GM21825 (cell line): ENCODE measurements at regions not wholly inside any gene's neighbourhood (a gene's known extent, or its start where the extent isn't known, plus 50 kb on each side); places are given as distances from the start of the nearest gene placed in this dataset.
"Not testable (repeated sequence)": the region's sequence is repeated elsewhere in the genome, so short reads cannot be mapped to it uniquely, and the experiment has no call there.

Experiments
- ATAC-seq: cut with Tn5 transposase; IDR thresholded peaks from one replicate; pipeline ENCODE4 v1.9.1; 2021; ENCODE audit warnings: mild to moderate bottlenecking, moderate library complexity; ENCODE audit not compliant: unreplicated experiment

DNA sequence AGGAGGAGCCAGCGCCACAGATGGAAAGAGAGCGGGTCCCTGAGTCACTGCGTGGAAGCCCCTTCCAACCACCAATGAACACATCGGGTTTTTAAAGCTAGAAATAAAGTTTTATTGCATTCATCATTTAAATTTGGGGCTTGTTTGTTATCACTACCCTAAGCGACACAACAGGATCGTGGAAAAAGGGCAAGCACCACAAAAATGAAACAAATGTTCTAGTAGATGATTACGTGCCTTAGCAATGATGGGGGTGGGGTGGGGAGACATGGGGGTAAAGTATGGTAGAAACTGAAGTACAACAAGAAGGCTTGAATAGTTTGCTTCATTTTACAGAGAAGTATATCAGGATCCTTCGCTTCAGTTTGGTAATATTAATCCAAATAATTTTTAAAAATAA lies 221.6 kb upstream of the ATP10A start:
- ATAC-seq = no peak

DNA sequence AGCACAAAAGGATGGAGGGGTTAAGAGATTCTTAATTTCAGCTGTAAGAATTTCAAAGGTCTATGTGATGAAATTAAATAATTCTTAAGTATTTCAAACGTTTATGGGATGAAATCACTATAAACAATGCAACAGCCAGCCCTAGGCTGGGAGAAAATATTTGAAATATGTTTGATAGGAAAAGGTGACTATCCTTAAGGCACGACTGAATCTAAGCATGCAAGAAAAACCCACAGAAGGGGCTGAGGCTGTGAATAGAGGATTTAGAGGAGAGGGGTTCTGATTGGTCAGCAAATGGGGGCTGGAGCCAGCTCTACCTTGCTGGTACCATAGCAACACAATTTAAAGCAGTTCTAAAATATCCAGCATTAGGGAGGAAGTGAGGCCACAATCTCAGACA lies 220.8 kb upstream of the ATP10A start:
- no peak for ATAC-seq

DNA sequence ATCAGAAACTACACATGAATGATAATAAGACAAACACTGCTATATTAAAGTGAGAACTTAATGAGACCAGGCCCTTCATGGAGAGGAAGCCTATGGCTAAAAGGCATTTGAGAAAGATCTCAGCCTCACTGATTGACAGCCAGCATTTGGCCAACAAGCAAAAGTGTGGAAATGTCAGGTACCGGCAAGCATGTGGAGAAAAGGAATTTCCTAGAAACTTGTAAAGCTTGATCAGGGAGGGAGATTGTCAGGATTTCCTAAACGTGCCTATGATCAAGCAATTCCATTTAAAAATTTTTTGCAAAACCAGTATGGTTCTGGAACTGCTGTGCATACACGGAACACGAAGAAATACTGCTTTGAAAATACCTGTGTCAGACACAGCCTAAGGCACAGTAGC lies 220.3 kb upstream of the ATP10A start:
- ATAC-seq = no peak

DNA sequence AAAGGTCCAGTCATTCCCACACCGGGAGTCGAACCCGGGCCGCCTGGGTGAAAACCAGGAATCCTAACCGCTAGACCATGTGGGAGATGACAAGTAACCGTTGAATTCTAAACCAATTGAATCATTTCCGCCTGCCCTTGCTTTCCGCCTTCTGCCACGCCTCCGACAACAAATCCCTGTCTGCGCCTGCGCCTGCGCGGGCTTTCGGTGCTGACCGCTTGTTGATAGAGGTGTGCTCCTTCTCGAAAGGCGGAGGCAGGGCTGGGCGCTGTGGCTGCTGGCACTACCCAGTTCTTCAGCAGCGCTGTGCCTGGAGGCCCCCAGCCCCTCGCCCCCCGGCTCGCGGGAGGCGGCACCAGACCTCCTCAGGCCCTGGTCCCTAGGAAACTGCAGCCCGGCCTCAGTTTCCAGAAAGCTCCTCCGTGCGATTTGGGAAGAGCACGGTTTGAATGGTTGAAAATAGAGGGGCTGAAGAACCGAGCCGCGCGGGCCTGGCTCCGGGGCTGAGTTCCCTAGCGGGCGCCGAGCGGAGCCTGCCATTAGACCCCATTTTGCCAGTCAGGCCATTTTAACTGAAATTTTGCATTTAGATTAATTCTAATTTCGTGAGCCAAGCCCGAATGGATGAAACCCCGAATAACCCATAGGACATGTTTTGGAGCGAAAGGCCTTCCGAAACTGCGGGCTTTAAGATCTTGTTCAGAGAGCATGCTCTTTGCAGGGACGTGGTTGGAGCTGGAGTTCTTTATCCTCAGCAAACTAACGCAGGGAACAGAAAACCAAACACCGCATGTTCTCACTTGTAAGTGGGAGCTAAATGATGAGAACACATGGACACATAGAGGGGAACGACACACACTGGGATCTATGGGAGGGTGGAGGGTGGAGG lies 219.3 kb upstream of the ATP10A start:
- peak; percentile 97 for ATAC-seq

DNA sequence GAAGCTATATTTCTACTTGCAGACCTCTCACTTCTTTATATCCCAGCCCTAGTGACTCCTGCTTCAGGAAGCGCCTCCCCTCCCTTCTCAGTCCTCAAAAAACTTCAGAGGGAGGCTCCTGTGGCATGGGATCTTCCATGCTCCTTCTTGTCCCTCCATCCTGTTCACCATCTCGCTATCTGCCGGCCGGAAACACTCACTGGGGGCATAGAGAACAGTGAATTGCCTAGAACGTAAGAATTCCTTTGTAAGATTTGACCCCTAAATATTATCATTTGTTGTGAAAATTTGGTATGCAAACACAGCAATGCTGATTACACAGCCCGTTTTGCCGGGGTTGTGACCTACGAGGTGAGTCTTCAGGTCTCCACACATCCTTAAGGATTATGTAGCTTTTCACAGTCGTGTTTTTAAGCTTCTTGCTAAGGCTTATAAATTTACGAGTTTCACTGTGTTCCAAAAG lies 218.7 kb upstream of the ATP10A start:
- no peak for ATAC-seq

DNA sequence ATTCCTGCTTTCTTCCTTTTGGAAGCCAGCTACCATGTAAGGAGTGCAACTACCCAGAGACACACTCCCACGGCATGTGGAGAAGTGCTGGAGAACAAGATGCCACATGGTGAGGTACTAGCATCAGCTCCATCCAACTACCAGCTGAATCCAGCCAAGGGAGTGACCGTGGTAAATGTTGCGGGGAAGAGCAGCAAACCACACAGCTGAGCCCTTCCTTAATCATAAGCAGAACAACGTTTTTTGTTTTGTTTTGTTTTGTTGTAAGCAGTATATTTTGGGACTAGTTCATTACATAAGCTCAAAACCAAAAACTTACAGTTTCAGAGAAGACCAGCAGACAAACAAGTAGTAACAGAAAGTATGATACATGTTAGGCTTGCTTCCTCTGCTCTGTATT lies 212.6 kb upstream of the ATP10A start:
- ATAC-seq = no peak

DNA sequence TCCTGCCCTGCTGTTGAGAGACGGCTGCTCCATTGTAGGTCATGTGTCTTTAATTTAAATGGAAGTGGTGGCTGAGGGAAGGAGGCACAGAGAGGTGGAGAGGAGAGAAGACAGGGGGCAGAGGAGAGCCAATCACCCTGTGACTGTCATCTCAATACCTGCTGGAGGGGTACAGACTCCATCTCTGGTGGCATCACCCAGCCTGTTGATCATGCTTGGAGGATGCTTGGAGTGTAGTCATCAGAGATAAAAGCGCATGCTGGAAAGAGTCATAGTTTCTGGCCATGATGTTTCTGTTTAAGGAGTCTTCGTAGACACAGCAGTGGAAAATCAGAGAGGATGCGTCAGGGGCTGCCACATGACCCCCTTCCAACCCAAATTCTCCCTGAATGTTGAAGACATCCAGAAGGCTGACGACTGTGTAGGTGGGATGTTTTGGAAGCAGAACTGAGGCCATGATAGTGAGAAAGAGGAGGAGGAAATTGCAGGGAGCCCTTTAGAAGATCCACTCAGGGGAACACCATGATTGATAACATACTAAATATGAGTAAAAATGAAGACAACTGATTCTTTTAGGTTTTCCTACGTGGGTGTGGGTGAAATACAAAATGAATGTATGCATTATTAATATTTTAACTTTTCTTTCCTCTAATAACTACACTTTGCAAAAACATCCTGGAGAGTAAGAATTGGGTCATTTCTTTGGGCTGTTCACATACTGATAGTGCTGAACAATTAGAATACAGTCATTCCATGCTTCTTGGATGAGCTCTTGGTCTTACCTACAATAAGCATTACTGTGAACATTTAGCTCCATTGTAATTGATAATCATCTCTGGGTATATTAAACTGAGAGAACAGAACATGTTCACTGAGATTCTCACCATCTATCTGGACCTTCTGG lies 210.6 kb upstream of the ATP10A start:
- ATAC-seq = no peak

DNA sequence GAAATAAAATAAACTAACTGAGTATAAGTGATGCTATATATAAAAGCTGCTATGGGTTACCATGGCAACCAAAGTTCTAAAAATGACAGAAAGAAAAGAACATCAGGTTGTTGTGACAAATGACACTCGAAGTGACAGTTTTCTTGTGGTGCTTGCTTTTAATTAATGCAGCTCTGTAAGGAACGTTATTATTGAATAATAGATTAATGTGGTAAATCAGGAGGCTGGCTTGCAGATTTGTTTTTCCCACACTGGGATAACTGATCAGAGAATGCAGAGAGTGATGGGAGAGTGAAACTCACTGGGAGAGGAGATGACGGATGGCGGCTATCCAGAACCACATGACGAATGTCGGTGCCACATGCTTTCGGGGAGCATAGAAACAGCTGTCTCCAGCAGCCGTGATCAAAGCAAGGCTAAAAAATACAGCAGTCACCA lies 207.0 kb upstream of the ATP10A start:
- ATAC-seq = no peak

DNA sequence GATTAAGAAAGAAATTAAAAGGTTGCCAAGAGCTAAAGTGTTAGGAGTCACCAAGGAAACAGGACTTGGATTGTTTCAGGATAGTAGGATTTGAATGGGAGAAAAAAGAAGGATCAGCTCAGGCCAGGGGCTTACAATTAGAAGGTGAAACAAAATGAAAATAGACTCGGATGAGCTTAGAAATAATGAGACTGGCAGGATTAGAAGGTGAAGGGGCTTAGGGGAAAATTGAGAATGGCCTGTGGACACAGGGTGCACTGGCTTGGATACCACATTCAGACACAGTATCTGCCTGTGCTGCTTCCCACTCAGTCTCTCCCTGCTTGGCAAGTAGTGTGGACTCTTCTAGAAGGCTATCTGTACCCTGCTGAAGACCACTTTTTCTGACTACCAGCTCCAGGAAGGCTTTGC lies 206.1 kb upstream of the ATP10A start:
- ATAC-seq = no peak

DNA sequence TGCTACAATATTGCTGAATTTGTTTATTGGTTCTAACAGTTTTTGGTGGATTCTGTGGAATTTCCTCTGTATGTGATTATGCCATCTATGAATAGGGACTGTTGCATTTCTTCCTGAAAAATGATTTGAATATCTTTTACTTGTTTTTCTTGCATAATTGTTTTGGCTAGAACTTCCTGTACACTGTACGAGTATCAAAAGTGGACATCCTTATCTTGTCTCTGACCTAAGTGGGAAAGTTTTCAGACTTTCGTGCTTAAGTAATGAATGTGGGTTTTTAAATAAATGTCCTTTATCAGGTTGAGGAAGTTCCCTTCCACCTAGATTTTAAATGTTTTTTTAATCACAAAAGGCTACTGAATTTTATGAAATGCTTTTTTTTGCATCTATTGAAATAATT lies 203.8 kb upstream of the ATP10A start:
- ATAC-seq = no peak

DNA sequence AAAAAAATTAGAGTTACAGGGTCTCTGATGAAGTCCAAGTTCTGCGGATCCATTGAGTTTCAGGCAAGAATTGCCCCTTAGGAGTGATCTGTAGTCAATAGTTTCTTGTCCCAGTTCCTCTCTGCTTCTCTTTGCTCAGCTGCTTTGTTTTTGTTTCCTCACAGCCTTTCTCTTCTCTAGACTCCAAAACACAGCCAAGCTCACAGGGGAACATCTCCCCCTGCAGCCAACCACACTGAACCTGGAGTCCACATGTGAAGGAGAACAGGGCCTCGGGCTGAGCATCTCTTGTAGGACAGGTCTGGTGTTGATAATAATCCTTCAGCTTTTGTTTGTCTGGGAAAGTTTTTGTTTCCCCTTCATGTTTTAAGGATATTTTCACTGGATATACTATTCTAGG lies 202.6 kb upstream of the ATP10A start:
- ATAC-seq = no peak

DNA sequence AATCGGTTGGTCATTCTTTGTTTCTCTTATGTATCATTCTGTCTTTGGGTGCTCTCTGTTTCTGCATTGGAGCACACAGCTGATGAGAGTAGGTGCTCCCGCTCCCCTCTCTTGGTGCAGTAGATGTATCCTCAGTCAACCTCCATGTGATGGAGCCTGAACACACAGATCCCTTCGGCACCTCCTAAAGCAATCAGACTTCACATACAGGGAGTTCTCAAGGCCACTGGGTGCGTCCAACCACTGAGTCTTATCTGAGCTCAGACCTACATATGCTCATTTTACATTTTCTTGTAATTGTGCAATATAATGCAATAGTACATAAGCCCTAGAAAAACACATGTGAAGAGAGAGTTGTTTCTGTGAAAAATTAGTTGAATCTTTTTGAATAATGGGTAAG lies 198.1 kb upstream of the ATP10A start:
- no peak for ATAC-seq

DNA sequence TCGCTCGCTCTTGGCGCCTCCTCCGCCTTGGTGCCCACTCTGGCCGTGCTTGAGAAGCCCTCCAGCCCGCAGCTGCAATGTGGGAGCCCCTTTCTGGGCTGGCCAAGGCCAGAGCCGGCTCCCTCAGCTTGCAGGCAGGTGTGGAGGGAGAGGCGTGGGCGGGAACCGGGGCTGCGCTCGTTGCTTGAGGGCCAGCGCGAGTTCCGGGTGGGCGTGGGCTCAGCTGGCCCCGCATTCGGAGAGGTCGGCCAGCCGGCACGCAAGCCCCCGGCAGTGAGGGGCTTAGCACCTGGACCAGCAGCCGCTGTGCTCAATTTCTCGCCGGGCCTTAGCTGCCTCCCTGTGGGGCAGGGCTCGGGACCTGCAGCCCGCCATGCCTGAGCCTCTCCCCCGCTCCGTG lies 193.6 kb upstream of the ATP10A start:
- ATAC-seq = not testable (repeated sequence)

DNA sequence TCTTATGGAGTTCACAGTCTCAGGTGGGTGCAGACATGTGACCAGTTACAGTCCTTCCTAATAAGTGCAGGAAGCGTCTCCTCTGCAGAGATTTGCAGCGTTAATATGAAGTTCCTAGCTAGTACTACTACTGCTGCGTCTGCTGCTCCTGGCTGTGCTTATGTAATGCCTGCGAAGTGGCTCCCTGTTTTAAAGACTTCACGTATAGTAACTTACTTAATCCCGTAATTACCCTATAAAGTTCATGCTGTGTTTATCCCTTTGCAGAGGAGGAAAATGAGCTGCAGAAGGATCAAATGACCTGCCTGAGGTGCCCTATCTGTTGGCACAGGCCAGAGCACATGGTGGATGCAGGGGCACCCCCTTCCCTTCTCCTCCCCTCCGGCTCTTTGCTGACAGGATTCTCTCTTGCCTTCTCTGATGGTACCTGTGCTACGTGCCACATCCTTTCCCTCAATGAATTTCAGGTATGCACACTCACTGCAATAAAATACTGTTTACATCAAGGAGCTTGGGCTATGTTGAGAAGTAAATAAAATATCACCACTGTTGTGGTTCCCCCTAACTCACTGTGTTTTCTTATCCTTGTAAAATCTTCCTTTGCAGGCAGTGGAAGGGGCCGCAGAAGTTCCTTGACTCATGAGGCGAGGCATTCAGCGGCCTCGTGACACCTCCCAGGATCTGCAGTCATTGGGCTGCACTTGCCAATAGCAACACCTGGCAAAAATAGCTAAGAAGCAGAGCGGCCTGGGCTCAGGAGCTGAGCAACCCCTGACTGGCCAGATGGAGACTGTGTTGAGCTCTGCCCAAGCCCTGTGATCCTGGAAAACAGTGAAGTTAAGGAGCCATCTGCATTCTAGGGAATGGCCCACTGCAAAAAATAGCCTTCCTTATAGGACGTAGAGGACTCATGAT lies 188.9 kb upstream of the ATP10A start:
- no peak for ATAC-seq

DNA sequence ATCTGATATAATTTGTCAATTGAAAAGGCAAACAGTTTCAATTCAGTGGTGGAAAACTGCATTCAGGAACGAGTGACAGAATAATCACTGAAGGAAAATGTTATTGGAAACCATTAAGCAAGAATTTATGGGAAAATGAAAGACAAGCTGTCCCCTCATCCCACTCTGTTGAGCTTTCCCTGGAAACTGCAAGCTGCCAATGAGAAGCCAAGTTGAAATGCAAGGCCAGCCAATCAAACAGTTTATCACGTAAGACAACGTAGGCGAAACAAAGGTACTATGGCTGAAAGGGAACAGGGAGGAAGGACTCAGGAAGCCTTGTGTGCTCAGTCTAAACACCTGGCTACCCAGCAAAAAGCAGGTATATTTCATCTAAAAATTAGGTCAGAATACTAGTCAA lies 187.9 kb upstream of the ATP10A start:
- no peak for ATAC-seq

DNA sequence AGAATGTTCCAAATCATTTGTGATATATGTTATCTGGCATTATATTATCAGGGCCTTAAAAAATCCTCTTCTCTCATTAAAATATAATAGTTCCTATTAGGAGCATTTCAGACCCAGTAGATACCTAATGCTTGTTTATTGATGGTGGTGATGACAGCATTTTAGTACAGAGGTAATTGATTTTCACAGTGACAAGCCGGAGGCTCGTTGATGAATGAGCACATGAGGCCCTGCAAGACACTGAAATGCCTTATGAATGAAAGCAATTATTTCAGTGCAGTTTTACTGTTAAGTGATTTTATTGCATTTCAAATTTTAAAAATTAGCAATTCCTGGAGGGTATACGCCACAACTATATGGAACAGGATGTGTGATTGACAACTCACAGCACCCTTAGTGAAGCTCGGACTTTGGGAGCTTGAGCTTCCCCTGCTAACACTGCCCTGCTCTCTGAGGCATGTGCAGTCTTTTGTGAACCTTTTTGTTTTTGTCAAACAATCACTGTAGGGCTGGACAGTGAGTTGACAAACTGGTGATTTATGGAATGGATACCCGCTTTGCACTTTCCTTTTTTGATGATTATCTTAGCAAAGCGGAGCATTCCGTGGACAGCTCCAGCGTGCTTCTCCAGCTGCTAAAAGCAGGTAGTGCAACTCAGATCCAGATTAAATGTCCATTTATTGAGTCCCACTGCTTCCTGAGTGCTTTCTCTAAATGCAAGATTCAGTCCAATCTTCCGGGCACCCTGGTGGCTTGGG lies 187.0 kb upstream of the ATP10A start:
- no peak for ATAC-seq

DNA sequence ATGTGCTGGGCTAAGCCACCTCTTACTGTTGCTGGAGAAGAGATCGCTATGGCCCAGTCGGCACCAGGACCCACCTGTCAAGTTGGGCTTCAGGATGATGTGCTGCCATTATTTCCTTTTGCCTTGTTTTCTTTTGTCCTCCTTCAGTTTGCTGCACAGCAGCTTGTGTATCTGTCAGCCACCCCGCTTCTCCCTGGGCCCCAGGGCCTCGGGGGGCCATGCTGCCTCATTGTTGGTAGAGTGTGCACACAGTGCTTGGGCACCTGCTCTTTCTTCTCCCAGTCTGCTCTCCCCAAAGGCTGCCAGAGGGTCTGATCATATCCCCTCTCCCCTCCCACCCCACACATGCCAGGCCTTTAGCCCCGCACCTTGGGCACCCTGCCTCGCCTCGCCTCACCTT lies 185.5 kb upstream of the ATP10A start:
- ATAC-seq = no peak

DNA sequence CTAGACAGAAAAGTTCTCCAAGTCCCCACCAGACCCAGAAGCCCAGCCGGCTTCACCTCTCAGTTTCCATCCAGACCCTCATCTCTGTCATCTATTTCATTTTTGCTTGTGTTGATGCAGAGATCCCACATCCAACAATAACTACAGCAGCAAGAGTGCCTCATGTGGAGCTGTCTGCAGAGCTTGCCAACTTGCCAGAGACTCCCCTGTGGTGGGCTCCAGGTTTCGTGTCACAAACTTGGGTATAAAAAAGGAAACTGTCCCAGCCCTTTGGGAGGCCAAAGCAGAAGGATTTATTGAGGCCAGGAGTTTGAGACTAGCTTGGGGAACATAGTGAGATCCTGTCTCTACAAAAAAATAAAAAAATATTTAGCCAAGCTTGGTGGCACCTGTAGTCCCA lies 182.4 kb upstream of the ATP10A start:
- no peak for ATAC-seq

DNA sequence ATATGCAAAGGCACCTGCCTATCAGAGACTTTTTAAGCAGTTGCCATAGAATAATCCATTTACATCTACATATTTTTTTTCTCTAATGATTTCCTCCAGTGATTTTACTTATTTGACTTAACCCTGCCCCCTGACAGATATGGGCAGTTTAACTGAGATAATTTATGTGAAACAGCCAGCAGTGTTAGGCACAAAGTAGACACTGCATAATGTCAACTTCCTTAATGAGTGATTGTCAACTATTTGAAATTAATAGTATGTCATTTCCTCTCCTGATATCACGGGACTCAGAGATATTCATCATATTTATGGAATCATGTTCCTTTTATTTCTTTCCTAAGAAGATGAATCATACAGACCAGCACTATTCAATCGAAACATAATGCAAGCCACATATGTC lies 179.9 kb upstream of the ATP10A start:
- no peak for ATAC-seq

DNA sequence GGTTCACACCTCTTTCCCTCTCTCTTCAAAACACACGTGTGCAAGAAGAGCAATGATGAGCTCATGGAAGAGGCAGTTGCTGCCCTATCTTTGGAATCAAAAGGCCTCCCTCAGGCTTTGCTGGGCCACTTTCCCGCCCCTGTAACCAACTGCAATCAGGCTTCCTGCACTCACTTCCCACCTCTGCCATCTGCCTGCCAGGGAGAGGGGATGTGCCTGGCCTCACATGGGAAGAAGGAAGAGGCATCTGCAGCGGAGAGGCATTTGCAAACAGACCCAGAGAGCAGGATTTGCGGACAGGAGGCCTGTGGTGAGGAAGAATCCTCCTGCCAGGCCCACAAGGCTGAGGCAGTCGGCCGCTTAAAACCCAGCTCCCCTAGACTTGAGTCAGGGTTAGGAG lies 175.6 kb upstream of the ATP10A start:
- ATAC-seq = no peak
